NCI-H2171 treated with DMSO at 0.1 percent for 48 hours (cell line): ENCODE measurements at regions not wholly inside any gene's neighbourhood (a gene's known extent, or its start where the extent isn't known, plus 50 kb on each side); places are given as distances from the start of the nearest gene placed in this dataset.
"Not testable (repeated sequence)": the region's sequence is repeated elsewhere in the genome, so short reads cannot be mapped to it uniquely, and the experiment has no call there.

Experiments
- DNase-seq: peaks from one replicate; lab custom pipeline; 2025; lab: John Stamatoyannopoulos, UW

DNA sequence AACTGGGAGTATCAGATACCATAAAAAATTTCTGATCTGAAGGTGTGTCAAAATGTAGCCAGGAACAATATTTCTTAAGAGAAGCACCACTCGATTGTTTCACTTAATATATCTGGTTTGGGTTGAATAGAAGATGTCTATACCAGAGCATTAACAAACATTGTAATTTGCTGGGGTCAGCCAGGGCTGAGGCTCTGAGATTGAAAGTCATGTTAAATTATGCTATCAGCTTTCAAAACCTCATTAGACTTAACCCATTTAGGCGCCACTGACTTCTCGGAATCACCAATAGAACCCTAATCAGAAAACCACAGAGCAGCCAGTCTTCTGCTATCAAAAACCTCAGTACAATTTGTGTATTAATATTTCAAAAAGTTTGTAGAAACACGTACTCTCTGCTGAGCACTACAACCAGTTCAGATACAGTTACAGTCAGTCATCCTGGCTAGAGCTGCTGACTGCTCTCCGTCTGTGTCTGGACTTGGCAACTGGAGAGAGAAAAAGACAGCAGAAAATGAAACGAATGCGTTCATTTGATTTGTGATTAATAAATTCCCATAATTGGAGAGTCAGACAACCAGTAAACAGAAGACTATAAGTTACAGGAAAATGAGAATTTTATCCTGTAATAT is 848.6 kb upstream of the PABPC4L start:
- DNase-seq: no peak

DNA sequence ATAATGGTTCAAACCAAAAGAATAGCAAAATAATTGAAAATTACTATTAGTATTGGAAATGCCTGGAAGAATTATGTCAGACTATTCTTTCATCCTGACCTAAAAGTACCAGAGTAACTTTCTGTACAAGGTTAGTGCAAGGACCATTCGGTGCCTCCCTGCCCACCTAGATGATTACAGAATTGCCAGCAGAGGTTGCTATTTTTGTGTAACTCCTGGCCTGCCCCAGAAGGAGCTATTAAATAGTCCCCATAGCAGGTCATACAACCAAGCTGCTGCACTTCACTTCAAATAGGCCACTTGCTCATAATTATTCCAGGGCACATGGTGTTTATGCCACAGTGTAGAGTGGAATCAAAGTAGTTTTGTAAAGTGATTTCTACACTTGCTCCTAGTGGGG is 831.1 kb upstream of the PABPC4L start:
- no peak for DNase-seq

DNA sequence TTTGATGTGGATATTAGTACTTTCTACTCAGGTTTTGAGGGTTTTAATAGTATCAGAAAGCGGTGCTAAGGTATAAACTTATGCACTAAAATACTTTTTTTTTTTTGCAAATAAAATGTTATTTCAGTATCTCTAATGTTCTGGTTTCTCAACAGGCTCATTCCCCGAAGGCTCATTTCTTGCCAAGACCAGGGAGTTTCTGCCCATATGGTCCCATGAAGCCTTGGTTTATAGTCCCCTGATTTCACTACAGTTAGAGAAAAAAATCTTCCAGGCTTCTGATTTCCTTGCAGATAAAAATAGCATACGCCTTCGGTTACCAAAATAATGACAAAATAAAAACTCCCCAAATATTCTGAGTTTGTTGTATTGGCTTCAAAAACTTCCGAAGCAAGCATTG is 814.2 kb upstream of the PABPC4L start:
- DNase-seq: peak; percentile 42

DNA sequence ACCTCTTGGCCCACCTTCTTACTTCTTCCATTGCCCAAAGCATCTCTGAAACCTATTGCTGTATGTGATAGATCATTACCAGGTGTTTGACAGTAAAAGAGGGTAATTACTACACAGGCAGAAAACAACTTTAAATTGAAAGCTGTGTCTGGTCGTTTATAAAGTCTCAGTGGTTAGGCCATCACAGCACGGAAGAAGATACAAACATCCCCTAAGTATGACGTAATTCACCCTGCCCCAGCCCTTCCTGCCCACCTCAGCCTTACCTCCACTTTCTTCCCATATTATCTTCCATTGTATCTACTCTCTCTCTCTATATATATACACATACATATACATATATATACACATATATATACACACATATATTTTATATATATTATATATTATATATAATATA is 805.8 kb upstream of the PABPC4L start:
- DNase-seq: no peak

DNA sequence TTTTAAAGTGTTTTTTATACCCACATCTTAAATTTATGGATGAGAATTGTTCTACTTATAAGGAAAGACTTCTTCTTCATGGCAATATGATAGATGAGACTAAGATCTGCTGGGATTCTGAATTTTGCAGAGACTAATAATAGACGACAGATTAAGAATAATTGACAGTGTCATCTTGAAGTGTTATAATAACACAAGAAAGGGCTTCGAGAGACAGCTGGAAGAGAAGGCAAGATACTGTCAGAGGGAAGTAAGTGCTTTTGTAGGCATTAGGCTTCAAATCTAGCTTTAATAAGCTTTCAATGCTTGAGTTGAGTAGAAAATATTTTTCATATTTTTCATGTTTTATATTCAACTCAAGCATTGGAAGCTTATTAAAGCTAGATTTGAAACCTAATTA is 797.6 kb upstream of the PABPC4L start:
- no peak for DNase-seq

DNA sequence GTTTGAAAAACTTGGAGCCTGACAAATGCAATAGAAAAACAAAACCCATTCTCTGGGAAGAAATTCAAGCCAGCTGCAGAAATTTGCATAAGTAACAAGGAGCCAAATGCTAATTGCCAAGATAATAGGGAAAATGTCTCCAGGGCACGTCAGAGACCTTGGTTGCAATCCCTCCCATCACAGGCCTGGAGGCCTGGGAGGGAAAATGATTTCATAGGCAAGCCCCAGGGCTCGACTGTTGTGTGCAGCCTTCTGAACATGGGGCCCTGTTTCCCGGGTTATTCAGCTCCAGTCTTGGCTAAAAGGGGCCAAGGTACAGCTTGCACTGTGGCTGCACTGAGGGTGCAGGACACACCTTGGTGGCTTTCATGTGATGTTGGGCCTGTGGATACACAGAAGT is 760.4 kb upstream of the PABPC4L start:
- DNase-seq: no peak

DNA sequence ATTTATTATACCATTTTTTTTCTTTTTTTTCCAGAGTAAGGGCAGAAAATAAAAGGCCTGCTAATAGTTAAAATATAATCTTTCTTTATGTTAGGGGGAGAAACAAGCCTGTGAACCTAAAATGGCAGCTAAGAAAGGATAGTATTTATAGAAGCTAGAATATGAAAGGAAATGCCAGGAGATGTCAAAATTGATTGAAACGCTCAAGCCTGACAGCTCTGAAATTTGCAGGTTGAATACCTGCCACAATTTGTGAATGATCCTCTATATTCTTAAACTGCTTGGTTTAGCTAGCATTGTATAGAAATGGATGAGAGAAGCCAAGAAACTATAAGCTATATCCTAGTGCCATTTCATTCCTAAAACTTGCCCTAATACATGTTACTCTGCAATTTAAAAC is 757.3 kb upstream of the PABPC4L start:
- DNase-seq: no peak

DNA sequence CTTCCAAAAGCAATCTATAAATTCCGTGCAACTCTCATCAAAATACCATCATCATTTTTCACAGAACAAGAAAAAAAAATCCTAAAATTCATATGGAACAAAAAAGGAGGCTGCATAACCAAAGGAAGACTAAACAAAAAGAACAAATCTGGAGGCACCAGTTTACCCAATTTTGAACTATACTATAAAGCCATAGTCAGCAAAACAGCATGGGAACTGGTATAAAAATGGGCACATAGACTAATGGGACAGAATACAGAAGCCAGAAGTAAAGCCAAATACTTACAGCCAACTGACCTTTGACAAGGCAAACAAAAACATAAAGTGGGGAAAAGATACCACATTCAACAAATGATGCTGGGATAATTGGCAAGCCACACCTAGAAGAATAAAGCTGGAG is 753.5 kb upstream of the PABPC4L start:
- no peak for DNase-seq

DNA sequence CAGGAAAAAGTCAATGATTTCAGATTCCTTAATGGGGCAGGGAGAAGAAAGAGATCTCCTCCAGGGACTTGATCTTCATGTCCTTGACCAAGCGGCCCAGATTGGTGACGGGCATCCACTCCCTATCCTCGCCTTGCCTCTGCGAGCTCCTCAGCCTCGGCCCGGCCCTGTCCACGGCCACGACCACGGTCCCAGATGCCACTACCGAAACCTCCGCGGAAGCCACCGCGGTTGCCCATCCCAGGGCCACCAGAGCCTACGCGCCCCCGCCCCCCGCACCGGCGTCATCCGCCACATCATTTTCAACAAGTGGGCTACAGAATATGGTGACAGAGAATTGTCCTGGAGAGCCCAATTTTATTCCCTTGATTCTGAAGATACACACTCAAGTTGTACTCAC is 751.2 kb upstream of the PABPC4L start:
- DNase-seq: no peak

DNA sequence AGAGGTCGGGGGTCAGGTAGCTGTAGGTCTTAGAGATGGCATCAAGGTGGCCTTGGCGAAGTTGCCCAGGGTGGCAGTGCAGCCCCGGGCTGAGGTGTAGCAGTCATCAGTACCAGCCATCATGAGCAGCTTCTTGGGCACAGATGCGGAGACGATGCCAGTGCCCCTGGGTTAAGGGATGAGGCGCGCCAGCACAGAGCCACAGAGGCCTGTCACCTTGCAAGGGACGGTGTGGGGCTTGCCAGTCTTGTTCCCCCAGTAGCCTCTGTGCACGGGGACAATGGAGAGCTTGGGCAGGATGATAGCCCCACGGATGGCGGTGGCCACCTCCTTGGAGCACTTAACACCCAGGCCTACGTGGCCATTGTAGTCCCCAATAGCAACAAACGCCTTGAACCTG is 750.7 kb upstream of the PABPC4L start:
- no peak for DNase-seq

DNA sequence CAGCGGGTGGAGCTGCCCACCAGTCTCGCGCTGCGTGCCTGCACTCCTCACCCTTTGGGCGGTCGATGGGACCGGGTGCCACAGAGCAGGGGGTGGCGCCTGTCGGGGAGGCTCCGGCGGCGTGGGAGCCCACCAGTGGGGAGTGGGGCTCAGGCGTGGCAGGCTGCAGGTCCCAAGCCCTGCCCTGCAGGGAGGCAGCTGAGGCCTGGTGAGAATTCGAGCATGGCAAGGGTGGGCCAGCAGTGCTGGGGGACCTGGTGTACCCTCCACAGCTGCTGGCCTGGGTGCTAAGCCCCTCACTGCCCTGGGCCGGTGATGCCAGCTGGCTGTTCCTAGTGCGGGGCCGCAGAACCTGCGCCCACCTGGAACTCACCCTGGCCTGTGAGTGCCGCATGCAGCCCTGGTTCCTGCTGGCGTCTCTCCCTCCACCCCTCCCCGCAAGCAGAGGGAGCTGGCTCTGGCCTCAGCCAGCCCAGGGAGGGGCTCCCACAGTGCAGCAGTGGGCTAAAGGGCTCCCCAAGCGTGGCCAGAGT is 746.6 kb upstream of the PABPC4L start:
- no peak for DNase-seq

DNA sequence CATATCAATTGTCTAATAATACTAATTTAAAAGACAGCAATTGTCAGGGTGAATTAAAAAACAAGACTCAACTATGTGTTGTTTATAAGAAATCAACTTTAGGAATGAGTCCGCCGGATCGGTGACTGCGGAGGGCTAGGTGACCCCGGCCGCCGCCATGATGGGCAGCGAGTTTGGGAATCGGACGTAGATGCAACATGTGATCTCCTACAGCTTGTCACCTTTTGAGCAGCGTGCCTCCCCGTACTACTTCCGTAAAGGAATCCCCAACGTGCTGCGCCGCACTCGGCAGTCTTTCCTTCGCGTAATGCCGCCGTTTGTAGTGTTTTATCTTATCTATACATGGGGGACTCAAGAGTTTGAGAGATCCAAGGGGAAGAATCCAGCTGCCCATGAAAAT is 742.5 kb upstream of the PABPC4L start:
- DNase-seq: no peak

DNA sequence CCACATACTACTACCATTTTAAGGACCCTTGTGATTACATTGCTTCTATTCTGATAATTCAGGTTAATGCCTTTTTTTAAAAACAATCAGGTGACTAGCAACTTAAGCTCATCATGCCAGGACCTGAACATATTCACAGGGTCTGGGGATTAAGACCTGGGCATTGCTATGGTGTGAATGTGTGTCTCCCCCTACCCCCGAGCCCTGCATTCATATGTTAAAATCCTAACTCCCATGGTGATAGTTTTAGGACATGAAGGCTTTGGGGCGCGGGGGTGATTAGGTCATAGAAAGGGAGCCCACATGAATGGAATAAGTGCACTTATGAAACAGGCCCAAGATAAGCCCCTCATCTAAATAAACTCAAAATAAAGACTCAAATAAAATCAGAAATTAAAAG is 734.4 kb upstream of the PABPC4L start:
- DNase-seq: no peak

DNA sequence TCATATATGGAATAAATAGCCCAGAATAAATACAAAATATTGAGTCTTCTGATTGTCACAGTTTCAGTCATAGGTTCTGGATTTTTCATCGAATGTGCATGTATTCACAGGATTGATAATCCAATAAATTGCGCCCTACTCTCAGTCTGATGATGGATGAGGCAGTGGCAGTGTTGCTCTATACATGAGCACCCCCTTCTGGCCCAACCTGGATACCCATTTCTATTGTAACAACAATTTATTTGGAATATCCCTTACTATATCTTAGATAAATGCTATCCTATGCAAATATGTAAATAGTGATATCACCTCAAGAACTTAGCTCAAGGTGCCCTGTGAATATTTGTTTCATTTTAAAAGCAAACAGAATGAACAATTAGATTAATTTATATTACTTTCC is 733.7 kb upstream of the PABPC4L start:
- no peak for DNase-seq

DNA sequence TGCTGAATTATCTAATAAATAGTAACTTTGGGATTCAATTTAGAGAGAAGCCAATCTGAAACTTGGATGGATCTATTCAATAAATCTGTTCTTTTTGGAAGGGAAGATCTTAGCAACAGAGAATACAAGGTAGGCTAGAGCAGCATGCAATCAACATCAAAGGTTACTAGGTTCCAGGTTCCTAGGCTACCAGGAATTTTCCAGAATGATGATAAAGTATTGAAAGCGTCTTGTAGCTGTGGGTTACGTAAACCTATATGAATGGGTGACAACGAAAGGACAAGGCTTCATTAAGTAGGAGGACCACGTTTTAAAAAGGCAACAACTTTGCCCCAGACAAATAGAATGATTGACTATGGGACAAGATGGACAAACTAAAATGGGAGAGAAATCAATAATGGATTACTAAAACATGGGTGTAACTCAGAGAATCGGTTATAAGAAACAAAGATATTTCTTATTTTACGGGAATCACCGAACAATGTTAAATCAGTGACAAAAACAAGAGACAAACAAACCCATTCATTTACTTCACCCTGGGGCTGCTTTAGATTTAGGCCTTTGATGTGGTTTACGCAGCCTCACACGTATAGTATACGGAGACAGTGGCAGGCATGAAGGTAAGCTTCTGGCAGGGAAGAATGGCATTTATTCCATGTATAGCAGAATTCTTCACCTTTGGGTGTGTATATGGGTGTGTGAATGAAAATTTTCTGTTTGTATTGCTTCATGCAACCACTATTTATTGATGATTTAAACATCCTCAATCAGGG is 732.6 kb upstream of the PABPC4L start:
- no peak for DNase-seq

DNA sequence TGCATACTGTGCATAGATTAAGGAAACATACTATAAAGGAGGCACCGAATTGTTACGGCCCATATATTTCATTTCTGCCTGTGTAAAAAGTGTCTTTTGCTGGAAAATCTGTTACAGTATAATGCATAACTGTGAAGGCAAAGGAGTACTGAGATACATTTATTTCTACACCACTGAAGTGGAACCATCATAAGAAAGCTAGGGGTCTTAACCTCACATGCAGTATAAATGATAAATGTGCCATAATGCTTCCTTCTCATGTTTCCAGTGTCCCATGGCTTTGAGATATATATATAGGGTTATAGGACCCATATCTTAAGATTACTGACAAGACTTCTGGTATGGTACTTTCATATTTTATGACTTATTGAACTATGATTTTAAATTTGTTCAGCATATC is 713.8 kb upstream of the PABPC4L start:
- DNase-seq: no peak

DNA sequence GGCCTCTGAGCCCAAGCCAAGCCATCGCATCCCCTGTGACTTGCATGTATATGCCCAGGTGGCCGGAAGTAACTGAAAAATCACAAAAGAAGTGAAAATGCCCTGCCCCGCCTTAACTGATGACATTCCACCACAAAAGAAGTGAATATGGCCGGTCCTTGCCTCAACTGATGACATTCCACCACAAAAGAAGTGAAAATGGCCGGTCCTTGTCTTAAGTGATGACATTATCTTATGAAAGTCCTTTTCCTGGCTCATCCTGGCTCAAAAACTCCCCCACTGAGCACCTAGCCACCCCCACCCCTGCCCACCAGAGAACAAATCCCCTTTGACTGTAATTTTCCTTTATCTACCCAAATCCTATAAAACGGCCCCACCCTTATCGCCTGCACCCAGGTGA is 712.7 kb upstream of the PABPC4L start:
- not testable (repeated sequence) for DNase-seq

DNA sequence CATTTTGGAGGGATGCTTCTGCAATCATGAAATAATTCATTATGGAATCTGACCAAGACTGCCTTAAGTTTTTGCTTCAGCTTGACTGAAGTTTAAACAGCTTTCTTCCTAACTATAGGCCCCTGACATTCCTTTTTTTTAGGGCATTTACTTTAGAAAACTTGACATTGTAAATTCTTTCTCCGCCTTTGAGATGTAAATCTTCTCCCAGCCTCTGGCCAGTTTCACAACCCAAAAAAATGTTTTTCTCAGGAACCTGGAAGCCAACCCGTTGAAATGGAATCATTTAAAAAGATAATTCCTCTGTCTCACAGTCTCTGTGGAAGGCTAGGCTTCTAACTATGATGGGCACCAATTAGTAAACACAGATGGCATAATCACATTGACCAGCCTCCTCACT is 710.4 kb upstream of the PABPC4L start:
- no peak for DNase-seq

DNA sequence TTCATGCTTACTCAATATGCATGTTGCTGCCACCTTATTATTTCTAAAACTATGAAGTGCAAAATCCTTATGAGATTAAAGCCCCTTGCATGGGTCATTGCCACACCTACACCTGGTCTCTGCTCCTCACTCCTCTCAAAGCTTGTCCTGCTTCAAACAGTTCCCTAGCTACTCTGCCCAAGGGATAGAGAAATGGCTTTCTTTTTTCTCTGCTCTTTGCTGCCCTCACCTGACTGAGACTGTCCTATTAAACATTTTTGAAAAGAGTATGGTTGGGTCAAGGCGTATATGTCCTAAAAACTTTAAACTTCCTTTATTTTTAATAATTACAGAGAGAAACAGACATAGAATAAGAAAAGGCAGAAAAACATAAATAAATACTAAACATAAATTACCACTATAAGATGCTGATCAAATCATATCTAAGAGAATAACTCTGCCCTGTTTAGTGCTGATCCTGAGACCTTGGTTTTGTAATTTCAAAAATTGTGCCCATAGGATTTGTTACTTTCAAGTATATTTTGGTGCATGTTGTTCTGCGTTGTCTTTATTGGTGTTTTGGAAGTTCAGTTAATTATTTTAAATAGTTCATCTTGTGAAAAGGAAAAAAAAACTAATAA is 704.9 kb upstream of the PABPC4L start:
- peak; percentile 12 for DNase-seq

DNA sequence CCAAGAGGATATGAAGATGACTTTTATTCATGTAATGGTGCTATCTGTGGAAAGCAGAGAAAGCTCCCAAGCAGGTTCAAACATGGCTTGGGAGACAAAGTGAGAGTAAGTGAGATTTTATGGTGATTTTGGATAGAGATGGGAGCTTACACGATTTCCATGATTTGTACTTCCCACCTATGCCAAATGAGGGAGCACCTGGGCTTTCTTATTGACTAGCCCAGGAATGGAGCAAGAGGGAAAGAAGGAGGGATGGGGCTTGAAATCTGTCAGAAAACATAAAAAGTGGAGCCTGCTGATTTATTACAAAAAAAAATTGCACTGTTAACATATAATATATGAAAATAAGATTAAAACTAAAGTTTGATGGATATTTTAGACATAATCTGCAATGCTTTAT is 703.5 kb upstream of the PABPC4L start:
- DNase-seq: no peak

DNA sequence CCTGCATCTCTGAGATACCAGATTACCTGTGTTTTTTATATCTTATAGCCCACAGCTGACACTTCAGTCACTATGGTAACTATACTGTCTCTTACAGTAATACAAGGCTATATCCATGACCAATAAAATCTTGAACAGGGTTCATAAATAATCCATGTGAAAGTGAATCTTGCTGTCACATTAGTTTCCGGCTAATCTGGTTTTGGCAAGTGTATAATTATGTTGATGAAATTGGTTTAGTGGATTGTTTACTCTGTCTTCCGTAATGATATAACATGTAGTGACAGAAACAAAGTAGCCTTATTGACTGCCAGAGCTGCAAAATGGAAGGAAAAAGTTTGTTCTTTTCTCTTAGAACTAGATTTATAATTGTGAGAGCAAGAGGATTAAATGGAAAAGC is 686.6 kb upstream of the PABPC4L start:
- DNase-seq: peak; percentile 24

DNA sequence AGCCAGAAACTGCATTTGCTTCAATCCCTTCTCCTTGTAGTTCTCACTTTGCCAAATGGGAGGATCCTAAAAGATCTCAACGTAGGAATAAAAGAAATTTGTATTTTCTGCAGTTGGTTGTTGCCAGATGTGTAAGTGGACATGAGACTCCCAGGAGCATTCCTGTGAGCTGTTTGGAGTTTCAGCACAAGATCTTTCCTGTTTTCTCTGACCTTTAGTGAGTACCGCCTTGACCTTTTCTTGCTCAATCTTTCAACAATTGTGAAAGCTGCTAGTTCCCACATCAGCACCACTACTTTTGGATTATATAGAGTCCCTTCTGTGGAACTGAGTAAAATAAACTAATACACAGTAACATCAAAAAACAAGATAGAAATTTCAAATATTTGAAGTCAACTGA is 683.8 kb upstream of the PABPC4L start:
- DNase-seq: no peak

DNA sequence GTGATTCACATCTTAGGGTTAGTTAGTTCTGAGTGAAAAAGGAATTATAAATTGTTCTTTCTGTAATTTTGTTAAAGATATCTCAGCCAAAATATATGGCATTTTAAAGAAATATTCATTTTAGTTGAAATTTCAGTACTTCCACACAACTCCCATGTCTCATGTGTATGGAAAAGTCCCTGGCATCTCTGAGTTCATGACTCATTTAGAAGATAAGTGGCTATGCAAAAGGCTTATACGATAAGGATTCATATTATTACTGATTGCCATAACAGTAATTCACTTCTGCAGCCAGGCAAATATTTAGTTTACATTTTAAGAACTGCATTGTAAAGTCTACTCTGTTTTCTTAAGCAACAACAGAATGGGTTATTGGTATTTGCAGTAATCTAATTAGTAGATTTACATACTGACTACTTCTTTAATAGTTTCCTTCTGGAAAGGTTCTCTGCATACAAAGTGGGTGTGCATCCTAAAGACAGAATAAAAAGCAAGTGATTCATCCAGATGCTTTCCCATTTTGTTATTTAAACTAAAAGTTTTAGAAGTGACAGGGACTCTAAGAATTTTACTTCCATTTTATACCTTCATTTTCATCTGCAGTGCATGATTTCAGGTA is 682.4 kb upstream of the PABPC4L start:
- DNase-seq: no peak
